ENCODE measurements at regions not wholly inside any gene's neighbourhood (a gene's known extent, or its start where the extent isn't known, plus 50 kb on each side); places are given as distances from the start of the nearest gene placed in this dataset.

- Histone ChIP-seq H3K27ac (ENCODE audit: low read depth in 1 of 2, low read length in 1 of 2) (no peak overlapping the region), H3K4me3 (no peak overlapping the region), H3K36me3 (ENCODE audit: control insufficient read depth in 4 of 4, insufficient read depth in 4 of 4, low read length in 4 of 4) (no peaks in the 10 kb centered on the region), H3K9me3 (ENCODE audit: control insufficient read depth in 4 of 4, insufficient read depth in 3 of 4, low read length in 3 of 4) (peaks cover 0 to 5% (median 4%) of the 10 kb centered on the region in 4 donors), H3K27me3 (ENCODE audit: control insufficient read depth in 3 of 3, insufficient read depth in 3 of 3, low read length in 2 of 3) (no peaks in the 10 kb centered on the region), H3K4me1 (ENCODE audit: control insufficient read depth in 5 of 5, insufficient read depth in 5 of 5, low read length in 5 of 5) (no peaks in the 10 kb centered on the region), H3K9ac (ENCODE audit: insufficient read depth in 1 of 2, low read length in 2 of 2) (no peak overlapping the region)
- 35 to 75% methylated on average over 3 of the region's 3 CpGs for WGBS, 2 donors
- no peak for TF ChIP-seq CTCF (IDR thresholded peaks at IDR 0.05; ENCODE audit: control extremely low read depth, extremely low read depth)
- ATAC-seq (ENCODE audit: insufficient read depth, low FRiP score) (no peak), DNase-seq (no peak)
Measured at GRCh38 chr3:72543246-72543645, 305.0 kb downstream of the SHQ1 start.

DNA sequence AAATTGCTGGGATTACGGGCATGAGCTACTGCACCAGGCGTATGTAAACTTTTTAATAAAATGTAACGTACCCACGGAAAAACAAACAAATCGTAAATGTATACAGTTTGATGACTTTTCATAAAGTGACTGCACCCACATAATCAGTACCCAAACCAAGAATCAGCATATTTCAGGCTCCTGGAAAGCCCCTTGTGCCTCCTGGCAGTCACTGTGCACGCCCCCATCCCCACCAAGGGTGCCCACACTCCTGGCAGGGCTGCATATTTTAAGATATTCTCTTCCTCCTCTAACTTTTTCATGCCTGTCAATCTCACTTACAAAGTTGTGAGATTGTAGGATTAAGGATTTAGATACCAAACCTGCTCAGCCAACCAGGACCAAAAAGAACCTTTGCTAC, 305.5 kb downstream of the SHQ1 start:
- no peak overlapping the region for H3K9ac ChIP-seq (ENCODE audit: insufficient read depth in 1 of 2, low read length in 2 of 2)
- ATAC-seq (ENCODE audit: insufficient read depth, low FRiP score) (no peak), DNase-seq (no peak)
- no peaks in the 10 kb centered on the region for H3K4me1 ChIP-seq (ENCODE audit: control insufficient read depth in 5 of 5, insufficient read depth in 5 of 5, low read length in 5 of 5)
- H3K27me3 ChIP-seq (ENCODE audit: control insufficient read depth in 3 of 3, insufficient read depth in 3 of 3, low read length in 2 of 3) = no peaks in the 10 kb centered on the region
- H3K27ac ChIP-seq (ENCODE audit: low read depth in 1 of 2, low read length in 1 of 2) = no peak overlapping the region
- H3K36me3 ChIP-seq (ENCODE audit: control insufficient read depth in 4 of 4, insufficient read depth in 4 of 4, low read length in 4 of 4) = no peaks in the 10 kb centered on the region
- whole genome bisulfite sequencing, 2 donors = 91 to 94% methylated on average over 6 of the region's 6 CpGs
- TF ChIP-seq CTCF (IDR thresholded peaks at IDR 0.05; ENCODE audit: control extremely low read depth, extremely low read depth) = no peak
- H3K4me3 ChIP-seq = no peak overlapping the region
- peaks cover 0 to 5% (median 5%) of the 10 kb centered on the region in 4 donors for H3K9me3 ChIP-seq (ENCODE audit: control insufficient read depth in 4 of 4, insufficient read depth in 3 of 4, low read length in 3 of 4)

DNA sequence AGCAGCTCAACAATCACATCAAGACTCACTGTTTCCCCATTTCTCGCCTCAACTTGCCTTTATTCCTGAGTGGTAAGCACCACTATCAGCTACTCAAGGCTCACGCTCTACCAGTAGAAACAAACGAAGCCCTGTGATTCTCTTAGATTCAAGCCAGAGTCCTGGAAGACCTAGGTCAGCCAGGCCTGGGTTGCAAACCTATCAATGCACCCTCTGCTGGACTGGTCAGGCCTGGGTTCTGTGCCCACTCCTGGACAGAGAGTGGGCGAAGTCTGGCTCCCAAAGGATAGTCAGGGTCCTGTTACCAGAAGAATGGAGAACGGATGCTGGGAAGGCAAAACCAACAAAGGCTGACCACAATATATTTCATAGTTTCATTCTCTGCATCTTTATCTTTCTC, 308.4 kb downstream of the SHQ1 start:
- WGBS, 2 donors = 91 to 95% methylated on average over 5 of the region's 5 CpGs
- peaks cover 0 to 5% (median 5%) of the 10 kb centered on the region in 4 donors for H3K9me3 ChIP-seq (ENCODE audit: control insufficient read depth in 4 of 4, insufficient read depth in 3 of 4, low read length in 3 of 4)
- no peak for TF ChIP-seq CTCF (IDR thresholded peaks at IDR 0.05; ENCODE audit: control extremely low read depth, extremely low read depth)

GRCh38 chr3:72538070-72538745, 310.0 kb downstream of the SHQ1 start:
- Histone ChIP-seq H3K27me3 (ENCODE audit: control insufficient read depth in 3 of 3, insufficient read depth in 3 of 3, low read length in 2 of 3) (peaks cover 0 to 2% (median 0%) of the 10 kb centered on the region in 3 donors), H3K4me3 (no peak overlapping the region), H3K4me1 (ENCODE audit: control insufficient read depth in 5 of 5, insufficient read depth in 5 of 5, low read length in 5 of 5) (no peaks in the 10 kb centered on the region), H3K9ac (ENCODE audit: insufficient read depth in 1 of 2, low read length in 2 of 2) (no peak overlapping the region), H3K36me3 (ENCODE audit: control insufficient read depth in 4 of 4, insufficient read depth in 4 of 4, low read length in 4 of 4) (no peaks in the 10 kb centered on the region), H3K9me3 (ENCODE audit: control insufficient read depth in 4 of 4, insufficient read depth in 3 of 4, low read length in 3 of 4) (peaks cover 0 to 5% (median 5%) of the 10 kb centered on the region in 4 donors), H3K27ac (ENCODE audit: low read depth in 1 of 2, low read length in 1 of 2) (no peak overlapping the region)
- no peak for TF ChIP-seq CTCF (IDR thresholded peaks at IDR 0.05; ENCODE audit: control extremely low read depth, extremely low read depth)
- no peak for DNase-seq
- 58 to 66% methylated on average over 6 of the region's 6 CpGs for WGBS, 2 donors
- no peak for ATAC-seq (ENCODE audit: insufficient read depth, low FRiP score)

More for the DNA sequence above, 308.4 kb downstream of the SHQ1 start:
- Histone ChIP-seq H3K4me1 (ENCODE audit: control insufficient read depth in 5 of 5, insufficient read depth in 5 of 5, low read length in 5 of 5) (no peaks in the 10 kb centered on the region), H3K27me3 (ENCODE audit: control insufficient read depth in 3 of 3, insufficient read depth in 3 of 3, low read length in 2 of 3) (no peaks in the 10 kb centered on the region), H3K27ac (ENCODE audit: low read depth in 1 of 2, low read length in 1 of 2) (no peak overlapping the region), H3K36me3 (ENCODE audit: control insufficient read depth in 4 of 4, insufficient read depth in 4 of 4, low read length in 4 of 4) (no peaks in the 10 kb centered on the region), H3K9ac (ENCODE audit: insufficient read depth in 1 of 2, low read length in 2 of 2) (no peak overlapping the region), H3K4me3 (no peak overlapping the region)
- DNase-seq (no peak), ATAC-seq (ENCODE audit: insufficient read depth, low FRiP score) (no peak)
